Adrenal gland (tissue), 5 donors: ENCODE measurements at regions not wholly inside any gene's neighbourhood (a gene's known extent, or its start where the extent isn't known, plus 50 kb on each side); places are given as distances from the start of the nearest gene placed in this dataset.
"Not testable (repeated sequence)": the region's sequence is repeated elsewhere in the genome, so short reads cannot be mapped to it uniquely, and the experiment has no call there.

Source experiments
- POLR2A ChIP-seq, 2 donors: fragments of 450-650 bp; IDR thresholded peaks; one replicate each; pipeline ENCODE4 v1.6.1; 2017; ENCODE audit warnings: antibody characterized with exemption in 2 of 2, mild to moderate bottlenecking in 2 of 2, moderate library complexity in 1 of 2
- TF ChIP-seq, protein P1 (sequence below), 6 experiments: fragments of 450-650 bp in 4 of 6; fragments of 200-600 bp in 2 of 6; sonication (generic) in 1 of 6; IDR thresholded peaks; 1 replicate in 5 of 6; 2 replicates in 1 of 6; pipeline versions ENCODE4 v1.5.1 to v1.8.0; 2016 to 2021; ENCODE audit warnings: antibody characterized with exemption in 6 of 6, mild to moderate bottlenecking in 2 of 6, moderate library complexity in 1 of 6
- donor health status: DM: no; HTN: no; CAD: no.

GRCh38 chr22:11597666-11598358, 3930.2 kb upstream of the OR11H1 start:
- TF ChIP-seq, protein P1, sequence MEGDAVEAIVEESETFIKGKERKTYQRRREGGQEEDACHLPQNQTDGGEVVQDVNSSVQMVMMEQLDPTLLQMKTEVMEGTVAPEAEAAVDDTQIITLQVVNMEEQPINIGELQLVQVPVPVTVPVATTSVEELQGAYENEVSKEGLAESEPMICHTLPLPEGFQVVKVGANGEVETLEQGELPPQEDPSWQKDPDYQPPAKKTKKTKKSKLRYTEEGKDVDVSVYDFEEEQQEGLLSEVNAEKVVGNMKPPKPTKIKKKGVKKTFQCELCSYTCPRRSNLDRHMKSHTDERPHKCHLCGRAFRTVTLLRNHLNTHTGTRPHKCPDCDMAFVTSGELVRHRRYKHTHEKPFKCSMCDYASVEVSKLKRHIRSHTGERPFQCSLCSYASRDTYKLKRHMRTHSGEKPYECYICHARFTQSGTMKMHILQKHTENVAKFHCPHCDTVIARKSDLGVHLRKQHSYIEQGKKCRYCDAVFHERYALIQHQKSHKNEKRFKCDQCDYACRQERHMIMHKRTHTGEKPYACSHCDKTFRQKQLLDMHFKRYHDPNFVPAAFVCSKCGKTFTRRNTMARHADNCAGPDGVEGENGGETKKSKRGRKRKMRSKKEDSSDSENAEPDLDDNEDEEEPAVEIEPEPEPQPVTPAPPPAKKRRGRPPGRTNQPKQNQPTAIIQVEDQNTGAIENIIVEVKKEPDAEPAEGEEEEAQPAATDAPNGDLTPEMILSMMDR (IDR thresholded peaks at IDR 0.05): not testable (repeated sequence)
- TF ChIP-seq POLR2A (IDR thresholded peaks at IDR 0.05): not testable (repeated sequence)
